ENCODE measurements at regions not wholly inside any gene's neighbourhood (a gene's known extent, or its start where the extent isn't known, plus 50 kb on each side); places are given as distances from the start of the nearest gene placed in this dataset.

- TF ChIP-seq, protein P1, sequence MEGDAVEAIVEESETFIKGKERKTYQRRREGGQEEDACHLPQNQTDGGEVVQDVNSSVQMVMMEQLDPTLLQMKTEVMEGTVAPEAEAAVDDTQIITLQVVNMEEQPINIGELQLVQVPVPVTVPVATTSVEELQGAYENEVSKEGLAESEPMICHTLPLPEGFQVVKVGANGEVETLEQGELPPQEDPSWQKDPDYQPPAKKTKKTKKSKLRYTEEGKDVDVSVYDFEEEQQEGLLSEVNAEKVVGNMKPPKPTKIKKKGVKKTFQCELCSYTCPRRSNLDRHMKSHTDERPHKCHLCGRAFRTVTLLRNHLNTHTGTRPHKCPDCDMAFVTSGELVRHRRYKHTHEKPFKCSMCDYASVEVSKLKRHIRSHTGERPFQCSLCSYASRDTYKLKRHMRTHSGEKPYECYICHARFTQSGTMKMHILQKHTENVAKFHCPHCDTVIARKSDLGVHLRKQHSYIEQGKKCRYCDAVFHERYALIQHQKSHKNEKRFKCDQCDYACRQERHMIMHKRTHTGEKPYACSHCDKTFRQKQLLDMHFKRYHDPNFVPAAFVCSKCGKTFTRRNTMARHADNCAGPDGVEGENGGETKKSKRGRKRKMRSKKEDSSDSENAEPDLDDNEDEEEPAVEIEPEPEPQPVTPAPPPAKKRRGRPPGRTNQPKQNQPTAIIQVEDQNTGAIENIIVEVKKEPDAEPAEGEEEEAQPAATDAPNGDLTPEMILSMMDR (IDR thresholded peaks at IDR 0.05; ENCODE audit: low read length): no peak
- TF ChIP-seq EZH2 (IDR thresholded peaks at IDR 0.05; ENCODE audit: borderline replicate concordance, low read length): no peak
These were observed 79.5 kb upstream of the NID2 start for GRCh38 chr14:52148371-52148770.

Measured in OCI-LY1 (cell line).